HG03196 (cell line): ENCODE measurements at regions not wholly inside any gene's neighbourhood (a gene's known extent, or its start where the extent isn't known, plus 50 kb on each side); places are given as distances from the start of the nearest gene placed in this dataset.
"Not testable (repeated sequence)": the region's sequence is repeated elsewhere in the genome, so short reads cannot be mapped to it uniquely, and the experiment has no call there.

ENCODE experiments used
- ATAC-seq: cut with Tn5 transposase; IDR thresholded peaks from one replicate; pipeline ENCODE4 v1.9.1; 2021; ENCODE audit not compliant: unreplicated experiment

GRCh38 chr1:157272729-157273524 is 134.7 kb upstream of the ETV3 start:
- ATAC-seq: no peak

DNA sequence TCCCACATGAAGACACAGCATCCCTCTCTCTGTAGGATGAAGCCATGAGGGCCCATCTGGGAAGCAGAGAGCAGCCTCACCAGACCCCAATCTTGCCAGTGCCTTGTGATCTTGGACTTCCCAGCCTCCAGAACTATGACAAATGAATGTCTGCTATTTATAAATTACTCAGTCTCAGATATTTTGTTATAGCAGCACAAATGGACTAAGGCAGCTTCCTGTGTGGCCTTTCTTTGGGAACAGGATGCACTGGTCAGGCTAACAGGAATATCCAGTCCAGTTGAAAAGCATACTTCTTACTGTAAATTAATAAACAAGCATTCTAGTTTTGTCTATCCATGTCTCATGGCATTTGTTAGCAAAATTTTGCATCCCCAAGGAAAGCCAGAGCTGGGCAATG is 134.1 kb upstream of the ETV3 start:
- no peak for ATAC-seq

GRCh38 chr1:157270705-157271274 is 132.6 kb upstream of the ETV3 start:
- ATAC-seq: no peak

GRCh38 chr1:157269656-157270375 is 131.6 kb upstream of the ETV3 start:
- no peak for ATAC-seq

GRCh38 chr1:157262891-157263290 is 124.7 kb upstream of the ETV3 start:
- no peak for ATAC-seq

- no peak for ATAC-seq
Observed at GRCh38 chr1:157262422-157262821, 124.2 kb upstream of the ETV3 start.

GRCh38 chr1:157255891-157256290 is 117.7 kb upstream of the ETV3 start:
- not testable (repeated sequence) for ATAC-seq

DNA sequence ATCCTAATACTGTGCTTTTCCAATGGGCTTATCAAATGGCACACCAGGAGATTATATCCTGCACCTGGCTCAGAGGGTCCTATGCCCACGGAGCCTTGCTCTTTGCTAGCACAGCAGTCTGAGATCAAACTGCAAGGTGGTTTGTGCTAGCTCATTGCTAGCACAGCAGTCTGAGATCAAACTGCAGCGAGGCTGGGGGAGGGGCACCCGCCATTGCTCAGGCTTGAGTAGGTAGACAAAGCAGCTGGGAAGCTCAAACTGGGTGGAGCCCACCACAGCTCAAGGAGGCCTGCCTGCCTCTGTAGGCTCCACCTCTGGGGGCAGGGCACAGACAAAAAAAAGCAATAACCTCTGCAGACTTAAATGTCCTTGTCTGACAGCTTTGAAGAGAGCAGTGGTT is 116.0 kb upstream of the ETV3 start:
- not testable (repeated sequence) for ATAC-seq

DNA sequence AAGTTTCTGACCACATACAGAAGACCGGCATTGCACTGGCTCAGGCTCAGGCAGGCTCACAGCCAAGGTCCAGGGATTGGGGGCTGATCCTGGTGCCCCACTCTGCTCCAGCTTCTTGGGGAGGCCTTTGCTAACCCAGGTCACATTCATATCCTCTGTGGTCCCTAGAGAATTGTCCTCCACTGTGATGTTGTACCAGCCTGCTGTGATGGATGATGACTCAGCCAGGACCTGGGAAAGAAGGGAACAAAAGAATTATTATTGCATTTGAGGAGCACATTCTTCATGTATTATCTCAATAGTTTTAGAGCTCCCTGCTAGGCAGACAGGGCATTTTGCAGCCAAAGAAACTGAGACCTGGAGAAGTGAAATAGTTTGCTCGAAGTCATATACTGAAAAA is 114.3 kb upstream of the ETV3 start:
- ATAC-seq: no peak

DNA sequence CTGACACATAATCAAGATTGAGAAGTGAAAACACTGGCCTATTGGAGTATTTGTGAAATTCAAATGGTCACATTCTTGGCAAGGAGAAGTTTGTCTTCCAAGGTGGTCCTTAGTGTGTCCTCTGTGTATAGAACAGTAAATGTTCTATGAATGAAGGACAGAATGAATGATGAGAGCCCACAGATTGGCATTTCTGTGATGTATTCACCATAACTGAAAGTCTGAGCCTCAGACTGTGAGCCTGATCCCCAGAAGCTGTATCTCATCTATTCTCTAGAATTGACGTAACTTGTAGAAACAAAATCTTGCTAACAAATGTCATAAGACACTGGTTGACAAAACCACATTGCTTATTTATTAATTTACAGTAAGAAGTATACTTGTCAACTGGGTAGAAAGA is 111.5 kb upstream of the ETV3 start:
- ATAC-seq: no peak

GRCh38 chr1:157249326-157249725 is 111.1 kb upstream of the ETV3 start:
- no peak for ATAC-seq

DNA sequence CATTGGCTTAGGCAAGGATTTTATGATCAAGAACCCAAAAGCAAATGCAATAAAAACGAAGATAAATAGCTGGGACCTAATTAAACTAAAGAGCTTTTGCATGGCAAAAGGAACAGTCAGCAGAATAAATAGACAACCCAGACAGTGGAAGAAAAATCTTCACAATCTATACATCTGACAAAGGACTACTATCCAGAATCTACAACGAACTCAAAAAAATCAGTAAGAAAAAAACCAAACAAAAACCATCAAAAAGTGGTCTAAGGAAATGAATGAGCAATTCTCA is 109.5 kb upstream of the ETV3 start:
- not testable (repeated sequence) for ATAC-seq

GRCh38 chr1:157247005-157247763 is 109.0 kb upstream of the ETV3 start:
- ATAC-seq: no peak

DNA sequence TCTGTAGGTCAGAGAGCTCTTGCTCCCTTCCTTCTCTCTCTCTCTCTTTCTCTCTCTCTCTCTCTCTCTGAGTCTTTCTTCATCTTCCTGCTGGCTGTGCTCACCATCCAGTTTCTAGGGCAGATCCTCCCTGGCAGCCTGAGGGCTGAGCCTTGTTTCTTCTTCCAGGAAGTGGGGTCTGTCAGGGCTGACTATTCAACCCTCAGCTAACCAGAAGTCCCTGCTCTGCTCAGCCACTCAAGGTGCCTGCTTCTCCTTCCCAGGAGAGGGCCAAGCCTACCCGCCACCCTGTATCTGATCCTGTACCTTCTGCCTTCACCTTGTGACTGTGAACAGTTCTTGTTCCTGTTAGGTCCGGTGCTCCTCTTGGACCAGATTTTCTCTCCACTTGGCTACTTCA is 107.6 kb upstream of the ETV3 start:
- ATAC-seq: no peak

- no peak for ATAC-seq
Observed at GRCh38 chr1:157241185-157241538, 103.0 kb upstream of the ETV3 start.

DNA sequence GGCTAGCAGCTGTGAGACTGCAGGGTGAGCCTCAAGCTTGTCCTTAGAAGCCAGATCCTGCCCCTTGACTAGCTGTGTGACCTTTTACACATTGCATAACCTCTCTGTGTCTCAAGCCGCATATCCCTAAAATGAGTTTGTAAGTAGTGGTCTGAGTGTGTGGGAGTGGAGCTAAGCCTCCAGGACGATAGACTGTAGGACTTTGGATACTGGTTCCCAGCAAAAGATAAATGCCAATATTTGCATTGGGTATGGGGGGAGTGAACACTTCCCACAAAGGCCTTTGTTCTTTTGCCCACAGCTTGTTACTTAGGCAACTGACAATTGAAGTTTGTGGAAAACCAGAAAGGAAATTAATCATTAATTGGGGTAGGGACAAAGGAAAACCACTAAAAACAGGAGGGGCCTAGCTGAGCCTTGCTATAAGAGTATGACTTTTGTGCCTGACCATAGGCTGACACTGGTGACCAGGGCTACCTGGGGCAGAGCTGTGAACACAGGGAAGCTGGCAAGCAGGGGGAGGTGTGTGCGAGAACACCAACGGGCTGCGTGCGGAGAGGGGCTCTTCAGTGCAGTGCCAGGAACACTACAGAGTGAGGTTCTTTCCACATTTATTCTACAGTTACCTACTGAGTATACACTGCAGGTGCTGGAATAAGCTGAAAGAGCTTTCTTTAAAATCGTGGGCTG is 102.4 kb upstream of the ETV3 start:
- ATAC-seq: peak; percentile 53

DNA sequence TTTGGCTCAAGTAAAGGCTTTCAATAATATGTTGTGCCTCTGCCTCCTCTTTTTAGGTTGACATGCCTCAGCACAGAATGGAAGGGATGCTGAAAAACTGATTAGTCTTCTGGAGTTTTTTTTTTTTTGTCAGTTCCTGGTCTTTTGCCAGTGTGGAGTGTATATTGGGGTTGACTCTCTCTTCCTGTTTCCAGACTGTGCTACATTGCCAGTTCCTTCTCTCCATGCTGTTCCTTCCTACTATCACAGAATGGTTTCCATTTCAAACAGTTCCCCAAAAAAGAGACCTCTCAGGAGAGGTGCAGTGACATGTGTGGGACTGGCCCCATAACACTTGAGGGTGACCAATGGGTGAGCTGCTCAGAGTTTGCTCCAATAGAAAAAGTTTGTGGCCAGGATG is 101.7 kb upstream of the ETV3 start:
- ATAC-seq: no peak

DNA sequence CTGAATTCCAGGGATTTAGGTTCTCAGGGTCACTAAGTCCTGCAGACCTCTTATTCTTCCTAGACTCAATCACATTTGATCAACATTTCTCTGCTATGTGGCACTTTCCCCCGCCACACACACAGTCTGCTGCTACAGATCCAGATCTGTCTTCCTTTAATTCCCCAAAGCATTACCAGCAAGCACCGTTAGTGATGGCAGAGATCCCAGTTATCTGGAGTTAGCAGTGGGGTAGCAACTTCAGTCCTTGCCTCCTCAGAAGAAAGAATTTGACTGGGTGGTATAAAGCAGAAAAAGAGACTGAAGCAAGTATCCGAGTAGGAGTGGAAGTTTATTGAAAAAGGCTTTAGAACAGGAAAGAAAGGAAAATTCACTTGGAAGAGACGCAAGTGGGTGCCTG is 100.4 kb upstream of the ETV3 start:
- no peak for ATAC-seq

GRCh38 chr1:157237981-157238380 is 99.8 kb upstream of the ETV3 start:
- ATAC-seq: no peak

DNA sequence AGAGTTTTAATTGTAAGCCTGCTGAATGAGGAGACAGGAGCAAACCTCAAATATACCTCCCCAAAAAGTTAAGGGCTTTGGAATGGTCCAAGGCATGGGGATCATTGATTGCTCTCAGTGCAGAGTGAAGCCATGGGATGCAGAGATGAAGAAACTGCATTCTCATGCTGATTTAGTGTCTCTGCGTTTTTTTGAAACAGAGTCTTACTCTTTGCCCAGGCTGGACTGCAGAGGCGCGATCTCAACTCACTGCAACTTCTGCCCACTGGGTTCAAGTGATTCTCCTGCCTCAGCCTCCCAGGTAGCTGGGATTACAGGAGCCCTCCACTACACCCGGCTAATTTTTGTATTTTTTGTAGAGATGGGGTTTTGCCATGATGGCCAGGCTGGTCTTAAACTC is 99.3 kb upstream of the ETV3 start:
- no peak for ATAC-seq

DNA sequence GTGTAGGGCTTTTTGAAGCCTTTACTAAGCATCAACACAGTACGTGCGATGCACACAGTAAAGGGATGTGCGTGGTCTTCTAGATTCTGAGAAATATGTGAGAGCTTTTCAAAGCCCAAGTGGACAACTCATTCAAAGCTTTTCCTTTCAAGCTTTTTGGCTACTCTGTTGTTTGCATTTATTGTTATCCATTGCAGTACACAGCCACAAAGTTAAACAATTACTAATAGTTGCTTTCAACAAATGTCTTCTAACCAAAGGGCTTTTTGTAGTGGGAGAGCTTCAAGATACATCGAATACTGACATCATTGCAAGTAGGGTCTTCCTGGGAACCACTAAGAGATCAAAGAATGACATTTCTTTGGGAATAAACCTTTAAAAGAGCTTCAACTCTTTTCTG is 97.9 kb upstream of the ETV3 start:
- no peak for ATAC-seq
